GM23338 (cell line): ENCODE measurements at regions not wholly inside any gene's neighbourhood (a gene's known extent, or its start where the extent isn't known, plus 50 kb on each side); places are given as distances from the start of the nearest gene placed in this dataset.

Source experiments
- EZH2 ChIP-seq: fragments of 200-600 bp; sonication (generic); IDR thresholded peaks from one replicate; pipeline ENCODE4 v1.8.0; 2017; ENCODE audit warnings: antibody characterized with exemption, mild to moderate bottlenecking, low read depth; ENCODE audit not compliant: unreplicated experiment
- TF ChIP-seq, protein P1 (sequence below), 2 experiments: fragments of 200-600 bp in 1 of 2; sonication (generic) in 1 of 2; conservative IDR thresholded peaks; 2 replicates each; pipeline versions ENCODE4 v1.5.1 to v1.6.1; 2016 to 2017; ENCODE audit warnings: antibody characterized with exemption in 2 of 2, low read depth in 2 of 2, mild to moderate bottlenecking in 2 of 2, moderate library complexity in 1 of 2

DNA sequence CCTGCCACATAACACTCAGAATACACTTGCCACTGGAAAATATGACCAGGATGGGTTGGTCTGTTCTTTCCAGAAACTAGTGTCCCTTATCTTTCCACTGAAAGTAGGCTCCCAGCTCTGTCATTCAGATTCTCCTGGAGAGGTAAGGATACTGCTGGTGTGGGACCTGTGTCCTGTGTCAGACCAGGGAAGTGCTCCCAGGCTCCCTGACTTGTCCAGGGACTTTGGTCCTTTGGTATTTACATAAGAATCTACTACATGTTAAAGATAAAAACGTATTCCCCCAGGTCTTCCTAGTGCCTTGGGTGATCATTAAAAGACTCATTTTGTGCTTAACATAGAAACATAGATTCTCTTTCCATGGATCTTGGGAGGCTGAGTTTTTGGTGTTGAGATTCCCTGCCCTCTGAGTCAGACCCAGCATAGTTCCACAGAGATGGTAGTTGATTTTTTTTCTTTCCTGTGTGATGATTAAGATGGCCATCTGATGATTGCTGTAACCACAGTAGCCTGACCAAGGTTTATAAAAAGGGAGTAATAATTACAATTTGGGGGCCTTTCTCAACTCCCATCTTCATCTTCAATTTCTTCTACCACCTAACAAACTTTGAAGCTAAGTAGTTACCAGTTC is 159.8 kb upstream of the JADE1 start:
- TF ChIP-seq, protein P1, sequence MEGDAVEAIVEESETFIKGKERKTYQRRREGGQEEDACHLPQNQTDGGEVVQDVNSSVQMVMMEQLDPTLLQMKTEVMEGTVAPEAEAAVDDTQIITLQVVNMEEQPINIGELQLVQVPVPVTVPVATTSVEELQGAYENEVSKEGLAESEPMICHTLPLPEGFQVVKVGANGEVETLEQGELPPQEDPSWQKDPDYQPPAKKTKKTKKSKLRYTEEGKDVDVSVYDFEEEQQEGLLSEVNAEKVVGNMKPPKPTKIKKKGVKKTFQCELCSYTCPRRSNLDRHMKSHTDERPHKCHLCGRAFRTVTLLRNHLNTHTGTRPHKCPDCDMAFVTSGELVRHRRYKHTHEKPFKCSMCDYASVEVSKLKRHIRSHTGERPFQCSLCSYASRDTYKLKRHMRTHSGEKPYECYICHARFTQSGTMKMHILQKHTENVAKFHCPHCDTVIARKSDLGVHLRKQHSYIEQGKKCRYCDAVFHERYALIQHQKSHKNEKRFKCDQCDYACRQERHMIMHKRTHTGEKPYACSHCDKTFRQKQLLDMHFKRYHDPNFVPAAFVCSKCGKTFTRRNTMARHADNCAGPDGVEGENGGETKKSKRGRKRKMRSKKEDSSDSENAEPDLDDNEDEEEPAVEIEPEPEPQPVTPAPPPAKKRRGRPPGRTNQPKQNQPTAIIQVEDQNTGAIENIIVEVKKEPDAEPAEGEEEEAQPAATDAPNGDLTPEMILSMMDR (conservative IDR thresholded peaks at IDR 0.05; ENCODE audit: low read depth in 2 of 2), result no peak
- TF ChIP-seq EZH2, result no peak
